Colonic mucosa (tissue), 4 donors: ENCODE measurements at regions not wholly inside any gene's neighbourhood (a gene's known extent, or its start where the extent isn't known, plus 50 kb on each side); places are given as distances from the start of the nearest gene placed in this dataset.
"Not testable (repeated sequence)": the region's sequence is repeated elsewhere in the genome, so short reads cannot be mapped to it uniquely, and the experiment has no call there.

Source experiments
- DNase-seq: peaks from one replicate; pipeline ENCODE4 v3.0.0-alpha.2; 2020
- H3K27ac ChIP-seq: fragments of 200-600 bp; one replicate; pipeline ENCODE4 v1.8.0; 2021
- H3K27me3 ChIP-seq: fragments of 200-600 bp; one replicate; pipeline ENCODE4 v1.8.0; 2021
- H3K36me3 ChIP-seq: fragments of 200-600 bp; one replicate; pipeline ENCODE4 v1.8.0; 2021
- H3K4me1 ChIP-seq: fragments of 200-600 bp; one replicate; pipeline ENCODE4 v1.8.0; 2021; ENCODE audit warnings: mild to moderate bottlenecking
- H3K4me3 ChIP-seq: fragments of 200-600 bp; one replicate; pipeline ENCODE4 v1.8.0; 2021
- H3K9ac ChIP-seq, 2 donors: one replicate each; pipeline ENCODE4 v1.7.0; 2013; ENCODE audit warnings: control low read depth in 2 of 2, low read depth in 2 of 2, low read length in 2 of 2
- H3K9me3 ChIP-seq: fragments of 200-600 bp; one replicate; pipeline ENCODE4 v1.8.0; 2021
- CTCF ChIP-seq: fragments of 200-600 bp; IDR thresholded peaks from one replicate; pipeline ENCODE4 v1.8.0; 2022; ENCODE audit warnings: antibody characterized with exemption, mild to moderate bottlenecking
- intact Hi-C: fragments of 100-400 bp; cut with DNase I; formaldehyde crosslinking; loops from one replicate; pipeline ENCODE4 v1.14.1; 2022
- donor health status: healthy.
- donor health status: DM: no; HTN: no; CAD: no.
- donor health status: DM: no; HTN: no; CAD: no.

- Histone ChIP-seq H3K4me3 (no peak overlapping the region), H3K9me3 (no peaks in the 10 kb centered on the region), H3K27me3 (no peaks in the 10 kb centered on the region), H3K4me1 (no peaks in the 10 kb centered on the region), H3K27ac (no peak overlapping the region), H3K36me3 (no peaks in the 10 kb centered on the region), H3K9ac (no peak overlapping the region)
- DNase-seq, result no peak
- intact Hi-C loops, result no loop called here
- TF ChIP-seq CTCF, result no peak
Measured at GRCh38 chr6:5838656-5839396, 167.9 kb downstream of the NRN1 start.

GRCh38 chr6:5837323-5837722 is 169.4 kb downstream of the NRN1 start:
- no peaks in the 10 kb centered on the region for H3K4me1 ChIP-seq
- no peak for TF ChIP-seq CTCF
- no peak overlapping the region for H3K27ac ChIP-seq
- intact Hi-C loops, result no loop called here
- no peak for DNase-seq
- H3K36me3 ChIP-seq, result no peaks in the 10 kb centered on the region
- H3K9me3 ChIP-seq, result no peaks in the 10 kb centered on the region
- no peak overlapping the region for H3K4me3 ChIP-seq
- no peaks in the 10 kb centered on the region for H3K27me3 ChIP-seq
- H3K9ac ChIP-seq, result no peak overlapping the region

GRCh38 chr6:5836597-5836996 is 170.1 kb downstream of the NRN1 start:
- DNase-seq, H3K4me3 ChIP-seq, H3K9me3 ChIP-seq, H3K27me3 ChIP-seq, H3K4me1 ChIP-seq, H3K36me3 ChIP-seq, intact Hi-C loops, H3K27ac ChIP-seq, H3K9ac ChIP-seq: not testable (repeated sequence)

- no peak for DNase-seq
- no peak for TF ChIP-seq CTCF
- no peaks in the 10 kb centered on the region for H3K9me3 ChIP-seq
- H3K27me3 ChIP-seq, result no peaks in the 10 kb centered on the region
- H3K4me1 ChIP-seq, result no peaks in the 10 kb centered on the region
- no peaks in the 10 kb centered on the region for H3K36me3 ChIP-seq
- H3K27ac ChIP-seq, result no peak overlapping the region
- intact Hi-C loops, result no loop called here
- H3K4me3 ChIP-seq, result no peak overlapping the region
- H3K9ac ChIP-seq, result no peak overlapping the region
Measured at GRCh38 chr6:5833120-5833519, 173.6 kb downstream of the NRN1 start.

GRCh38 chr6:5832668-5833067 is 174.1 kb downstream of the NRN1 start:
- H3K9ac ChIP-seq, result no peak overlapping the region
- no peaks in the 10 kb centered on the region for H3K27me3 ChIP-seq
- no peak overlapping the region for H3K4me3 ChIP-seq
- DNase-seq, result no peak
- no peaks in the 10 kb centered on the region for H3K4me1 ChIP-seq
- H3K27ac ChIP-seq, result no peak overlapping the region
- TF ChIP-seq CTCF, result no peak
- intact Hi-C loops, result no loop called here
- H3K9me3 ChIP-seq, result no peaks in the 10 kb centered on the region
- no peaks in the 10 kb centered on the region for H3K36me3 ChIP-seq

GRCh38 chr6:5831219-5831862 is 175.4 kb downstream of the NRN1 start:
- H3K27ac ChIP-seq, H3K4me3 ChIP-seq, H3K9ac ChIP-seq, H3K36me3 ChIP-seq, H3K4me1 ChIP-seq, H3K27me3 ChIP-seq, H3K9me3 ChIP-seq, intact Hi-C loops: not testable (repeated sequence)
- DNase-seq, result peak; percentile 31
